Fibroblast of skin of scalp (primary cell): ENCODE measurements at regions not wholly inside any gene's neighbourhood (a gene's known extent, or its start where the extent isn't known, plus 50 kb on each side); places are given as distances from the start of the nearest gene placed in this dataset.

Experiments
- DNase-seq: peaks from one replicate; pipeline ENCODE4 v3.0.0-alpha.2; 2013

GRCh38 chr17:77449373-77449907 lies 308.7 kb downstream of the SEC14L1 start:
- no peak for DNase-seq

- peak; percentile 85 for DNase-seq
Measured at GRCh38 chr17:77449908-77450741, 309.4 kb downstream of the SEC14L1 start.

GRCh38 chr17:77450742-77451244 lies 310.0 kb downstream of the SEC14L1 start:
- DNase-seq: no peak

GRCh38 chr17:77451245-77451893 lies 310.6 kb downstream of the SEC14L1 start:
- DNase-seq: peak; percentile 55

GRCh38 chr17:77451894-77452852 lies 311.4 kb downstream of the SEC14L1 start:
- peak; percentile 90 for DNase-seq

GRCh38 chr17:77453613-77454241 lies 313.0 kb downstream of the SEC14L1 start:
- DNase-seq: no peak

- DNase-seq: no peak
Measured at GRCh38 chr17:77454242-77455095, 313.7 kb downstream of the SEC14L1 start.

GRCh38 chr17:77455111-77455890 lies 314.5 kb downstream of the SEC14L1 start:
- DNase-seq: no peak

- no peak for DNase-seq
Measured at GRCh38 chr17:77455891-77456260, 315.1 kb downstream of the SEC14L1 start.

GRCh38 chr17:77456271-77456950 lies 315.6 kb downstream of the SEC14L1 start:
- DNase-seq: no peak

- no peak for DNase-seq
Measured at GRCh38 chr17:77456951-77457548, 316.3 kb downstream of the SEC14L1 start.

GRCh38 chr17:77457572-77458201 lies 316.9 kb downstream of the SEC14L1 start:
- DNase-seq: no peak

GRCh38 chr17:77458202-77459017 lies 317.6 kb downstream of the SEC14L1 start:
- no peak for DNase-seq

- DNase-seq: no peak
Measured at GRCh38 chr17:77459018-77459755, 318.4 kb downstream of the SEC14L1 start.

GRCh38 chr17:77460514-77461046 lies 319.8 kb downstream of the SEC14L1 start:
- no peak for DNase-seq

GRCh38 chr17:77461277-77462057 lies 320.7 kb downstream of the SEC14L1 start:
- no peak for DNase-seq
